HCT116 (cell line): ENCODE measurements at regions not wholly inside any gene's neighbourhood (a gene's known extent, or its start where the extent isn't known, plus 50 kb on each side); places are given as distances from the start of the nearest gene placed in this dataset.

Source experiments
- ATAC-seq: fragments of 200-7000 bp; cut with Tn5 transposase; 2 replicates; pipeline ENCODE4 v1.9.1; 2020; ENCODE audit warnings: mild to moderate bottlenecking, moderate library complexity
- BruUV-seq: library from RNA; stranded (reverse); fragments of 400-500 nt; replicated peaks from 2 replicates; lab custom pipeline; 2021; lab: Mats Ljungman, UMichigan
- CTCF ChIA-PET: fragments of 300-600 bp; sonication (Branson Sonifier 250); formaldehyde crosslinking; loops from one replicate; lab custom pipeline; 2021; ENCODE audit warnings: antibody characterized with exemption; lab: Charles Lee
- POLR2A ChIA-PET: fragments of 300-600, 350-600 bp; sonication (Branson Sonifier 250); formaldehyde crosslinking; loops from one replicate; lab custom pipeline; 2021; ENCODE audit warnings: antibody characterized with exemption; lab: Charles Lee
- RAD21 ChIA-PET, 2 experiments: fragments of 300-600 bp; sonication (Branson Sonifier 250); formaldehyde crosslinking; loops; one replicate each; lab custom pipeline; 2023; ENCODE audit warnings: low total read pairs in 2 of 2; ENCODE audit not compliant: uncharacterized antibody in 2 of 2, unreplicated experiment in 2 of 2, low non-redundant PET in 1 of 2; lab: Charles Lee
- DNase-seq: peaks from one replicate; pipeline ENCODE4 v3.0.0-alpha.2; 2010; ENCODE audit warnings: low read depth, low spot score
- H2AFZ ChIP-seq: fragments of 200-600 bp; shearing (Covaris generic), sonication (generic); 2 replicates; pipeline ENCODE4 v1.6.1; 2017; ENCODE audit warnings: low read depth, mixed run types, mixed read lengths, antibody characterized with exemption, low read length; ENCODE audit not compliant: poor library complexity, severe bottlenecking
- H3K27ac ChIP-seq: 2 replicates; pipeline ENCODE4 v1.5.1; 2012; ENCODE audit warnings: low read depth, low read length
- H3K27me3 ChIP-seq: fragments of 200-600 bp; sonication (generic); 2 replicates; pipeline ENCODE4 v1.6.1; 2016; ENCODE audit warnings: mixed run types, low read length, mixed read lengths; ENCODE audit not compliant: insufficient read depth
- H3K36me3 ChIP-seq, 2 experiments: fragments of 200-500 bp in 1 of 2; fragments of 200-600 bp in 1 of 2; sonication (Bioruptor generic) in 1 of 2; sonication (generic) in 1 of 2; 2 replicates each; pipeline versions ENCODE4 v1.5.1 to v1.6.1; 2014 to 2016; ENCODE audit warnings: low read length in 2 of 2, inconsistent platforms in 1 of 2, mixed read lengths in 1 of 2, mixed run types in 1 of 2; ENCODE audit not compliant: insufficient read depth in 2 of 2, control insufficient read depth in 1 of 2
- H3K4me1 ChIP-seq, 2 experiments: fragments of 200-600 bp in 1 of 2; sonication (generic) in 1 of 2; 2 replicates each; pipeline versions ENCODE4 v1.5.1 to v1.6.1; 2012 to 2017; ENCODE audit warnings: low read length in 2 of 2, inconsistent platforms in 1 of 2, mild to moderate bottlenecking in 1 of 2, mixed read lengths in 1 of 2, mixed run types in 1 of 2, moderate library complexity in 1 of 2; ENCODE audit not compliant: insufficient read depth in 2 of 2, control insufficient read depth in 1 of 2
- H3K4me2 ChIP-seq: fragments of 200-600 bp; sonication (generic); 2 replicates; pipeline ENCODE4 v1.6.1; 2017; ENCODE audit warnings: mixed run types, low read length, mixed read lengths
- H3K4me3 ChIP-seq, 2 experiments: fragments of 200-600 bp in 1 of 2; sonication (generic) in 1 of 2; replicated peaks in 1 of 2; 2 replicates each; pipeline ENCODE4 v1.5.1; 2011 to 2016; ENCODE audit warnings: low read length in 2 of 2, control low read depth in 1 of 2, low read depth in 1 of 2, mild to moderate bottlenecking in 1 of 2, mixed read lengths in 1 of 2, mixed run types in 1 of 2
- H3K79me2 ChIP-seq: fragments of 200-600 bp; sonication (generic); 2 replicates; pipeline ENCODE4 v1.6.1; 2017; ENCODE audit warnings: mild to moderate bottlenecking, mixed run types, low read length, moderate library complexity, mixed read lengths; ENCODE audit not compliant: insufficient read depth
- H3K9ac ChIP-seq: fragments of 200-600 bp; sonication (generic); 2 replicates; pipeline ENCODE4 v1.6.1; 2016; ENCODE audit warnings: low read length, mixed read lengths
- H3K9me2 ChIP-seq: fragments of 200-600 bp; sonication (generic), shearing (Covaris generic); 2 replicates; pipeline ENCODE4 v1.6.1; 2017; ENCODE audit warnings: mixed run types, mild to moderate bottlenecking, moderate library complexity; ENCODE audit not compliant: insufficient read depth
- H3K9me3 ChIP-seq, 2 experiments: fragments of 200-500 bp in 1 of 2; fragments of 200-600 bp in 1 of 2; sonication (Bioruptor generic) in 1 of 2; sonication (generic) in 1 of 2; 2 replicates each; pipeline ENCODE4 v1.6.1; 2014 to 2017; ENCODE audit warnings: low read length in 2 of 2, mixed read lengths in 2 of 2, inconsistent platforms in 1 of 2, low read depth in 1 of 2, mild to moderate bottlenecking in 1 of 2, mixed run types in 1 of 2, moderate library complexity in 1 of 2; ENCODE audit not compliant: control insufficient read depth in 1 of 2, insufficient read depth in 1 of 2
- H4K20me1 ChIP-seq: fragments of 200-600 bp; sonication (generic), shearing (Covaris generic); 2 replicates; pipeline ENCODE4 v1.6.1; 2017; ENCODE audit warnings: mixed run types, mild to moderate bottlenecking, moderate library complexity; ENCODE audit not compliant: insufficient read depth
- EGR1 ChIP-seq: IDR thresholded peaks from 2 replicates; pipeline ENCODE4 v1.6.1; 2012; ENCODE audit warnings: low read depth
- EZH2 ChIP-seq: fragments of 200-600 bp; sonication (generic); IDR thresholded peaks from 2 replicates; pipeline ENCODE4 v1.6.1; 2017; ENCODE audit warnings: antibody characterized with exemption, mixed run types
- EZH2phosphoT487 ChIP-seq: fragments of 200-600 bp; IDR thresholded peaks from 2 replicates; pipeline ENCODE4 v1.6.1; 2018; ENCODE audit warnings: antibody characterized with exemption, borderline replicate concordance
- SP1 ChIP-seq: IDR thresholded peaks from 2 replicates; pipeline ENCODE4 v1.6.1; 2012; ENCODE audit warnings: low read depth
- ZNF274 ChIP-seq: fragments of 200-500 bp; sonication (Bioruptor generic); IDR thresholded peaks from 2 replicates; pipeline ENCODE4 v1.6.1; 2014; ENCODE audit warnings: mild to moderate bottlenecking, low read depth, low read length, inconsistent platforms
- intact Hi-C: fragments of 100-400 bp; cut with micrococcal nuclease; formaldehyde crosslinking; loops from 2 replicates; pipeline ENCODE4 v1.10.0; 2022
- TF ChIP-seq, protein P1 (sequence below), 3 experiments: fragments of 200-600 bp in 1 of 3; sonication (generic) in 1 of 3; IDR thresholded peaks in 2 of 3; conservative IDR thresholded peaks in 1 of 3; 2 replicates each; pipeline ENCODE4 v1.5.1; 2012 to 2017; ENCODE audit warnings: low read depth in 2 of 3, low read length in 2 of 3, antibody characterized with exemption in 1 of 3, borderline replicate concordance in 1 of 3, control low read depth in 1 of 3, mild to moderate bottlenecking in 1 of 3, mixed read lengths in 1 of 3, mixed run types in 1 of 3, moderate library complexity in 1 of 3; ENCODE audit not compliant: insufficient read depth in 1 of 3
- TF ChIP-seq, protein P2 (sequence below): IDR thresholded peaks from 2 replicates; pipeline ENCODE4 v1.6.1; 2012
- TF ChIP-seq, protein P3 (sequence below): IDR thresholded peaks from 2 replicates; pipeline ENCODE4 v1.6.1; 2012; ENCODE audit warnings: low read depth
- TF ChIP-seq, protein P4 (sequence below): IDR thresholded peaks from 2 replicates; pipeline ENCODE4 v1.6.1; 2012

DNA sequence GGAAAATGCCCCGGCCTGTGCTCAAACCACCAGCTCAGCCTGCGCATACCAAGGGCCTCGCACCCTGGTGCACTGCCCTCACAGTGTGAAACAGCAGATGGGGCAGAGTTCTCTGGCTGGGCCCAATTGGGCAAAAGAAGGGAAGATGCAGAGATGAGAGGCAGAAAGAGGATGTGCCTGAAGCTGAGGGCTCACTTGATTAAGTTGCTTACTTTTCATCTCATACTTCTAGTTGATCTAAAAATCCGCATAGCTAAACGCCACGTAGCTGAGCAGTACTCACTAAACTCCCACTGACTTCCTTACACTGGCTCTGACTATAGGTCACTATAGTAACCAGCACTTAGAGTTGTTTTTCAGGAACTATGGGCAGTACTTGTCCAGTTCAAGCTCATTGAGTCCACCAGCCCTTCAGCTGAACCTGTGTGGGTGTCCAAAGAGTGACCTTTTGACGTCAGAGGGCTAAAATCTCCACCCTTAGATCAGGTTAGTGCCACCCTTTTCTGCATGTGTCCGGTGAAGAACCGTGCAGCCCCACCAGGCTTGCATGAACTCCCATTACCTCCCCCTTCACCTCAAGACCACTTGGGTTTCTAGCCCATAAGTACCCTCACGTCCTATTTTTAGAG lies 215.2 kb downstream of the AUH start:
- Histone ChIP-seq H3K9ac (no peak overlapping the region), H4K20me1 (no peaks in the 10 kb centered on the region), H3K9me3 (no peaks in the 10 kb centered on the region), H3K4me2 (no peak overlapping the region), H3K79me2 (no peaks in the 10 kb centered on the region), H3K4me1 (peaks cover 0 to 11% of the 10 kb centered on the region in 2 experiments; a peak in 2 of 4 replicates), H3K4me3 (no peak overlapping the region), H2AFZ (no peak overlapping the region), H3K9me2 (no peaks in the 10 kb centered on the region), H3K27me3 (no peaks in the 10 kb centered on the region), H3K36me3 (no peaks in the 10 kb centered on the region), H3K27ac (no peak overlapping the region)
- no peak for DNase-seq
- BruUV-seq: no TSS peak
- TF ChIP-seq, protein P1, sequence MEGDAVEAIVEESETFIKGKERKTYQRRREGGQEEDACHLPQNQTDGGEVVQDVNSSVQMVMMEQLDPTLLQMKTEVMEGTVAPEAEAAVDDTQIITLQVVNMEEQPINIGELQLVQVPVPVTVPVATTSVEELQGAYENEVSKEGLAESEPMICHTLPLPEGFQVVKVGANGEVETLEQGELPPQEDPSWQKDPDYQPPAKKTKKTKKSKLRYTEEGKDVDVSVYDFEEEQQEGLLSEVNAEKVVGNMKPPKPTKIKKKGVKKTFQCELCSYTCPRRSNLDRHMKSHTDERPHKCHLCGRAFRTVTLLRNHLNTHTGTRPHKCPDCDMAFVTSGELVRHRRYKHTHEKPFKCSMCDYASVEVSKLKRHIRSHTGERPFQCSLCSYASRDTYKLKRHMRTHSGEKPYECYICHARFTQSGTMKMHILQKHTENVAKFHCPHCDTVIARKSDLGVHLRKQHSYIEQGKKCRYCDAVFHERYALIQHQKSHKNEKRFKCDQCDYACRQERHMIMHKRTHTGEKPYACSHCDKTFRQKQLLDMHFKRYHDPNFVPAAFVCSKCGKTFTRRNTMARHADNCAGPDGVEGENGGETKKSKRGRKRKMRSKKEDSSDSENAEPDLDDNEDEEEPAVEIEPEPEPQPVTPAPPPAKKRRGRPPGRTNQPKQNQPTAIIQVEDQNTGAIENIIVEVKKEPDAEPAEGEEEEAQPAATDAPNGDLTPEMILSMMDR (IDR thresholded peaks at IDR 0.05 in 2 of 3, conservative IDR thresholded peaks at IDR 0.05 in 1 of 3; ENCODE audit: borderline replicate concordance in 1 of 3, insufficient read depth in 1 of 3, low read depth in 2 of 3, low read length in 2 of 3): no peak
- TF ChIP-seq, protein P2, sequence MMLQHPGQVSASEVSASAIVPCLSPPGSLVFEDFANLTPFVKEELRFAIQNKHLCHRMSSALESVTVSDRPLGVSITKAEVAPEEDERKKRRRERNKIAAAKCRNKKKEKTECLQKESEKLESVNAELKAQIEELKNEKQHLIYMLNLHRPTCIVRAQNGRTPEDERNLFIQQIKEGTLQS: no peak
- no peak for TF ChIP-seq EZH2
- TF ChIP-seq SP1: no peak
- TF ChIP-seq, protein P3, sequence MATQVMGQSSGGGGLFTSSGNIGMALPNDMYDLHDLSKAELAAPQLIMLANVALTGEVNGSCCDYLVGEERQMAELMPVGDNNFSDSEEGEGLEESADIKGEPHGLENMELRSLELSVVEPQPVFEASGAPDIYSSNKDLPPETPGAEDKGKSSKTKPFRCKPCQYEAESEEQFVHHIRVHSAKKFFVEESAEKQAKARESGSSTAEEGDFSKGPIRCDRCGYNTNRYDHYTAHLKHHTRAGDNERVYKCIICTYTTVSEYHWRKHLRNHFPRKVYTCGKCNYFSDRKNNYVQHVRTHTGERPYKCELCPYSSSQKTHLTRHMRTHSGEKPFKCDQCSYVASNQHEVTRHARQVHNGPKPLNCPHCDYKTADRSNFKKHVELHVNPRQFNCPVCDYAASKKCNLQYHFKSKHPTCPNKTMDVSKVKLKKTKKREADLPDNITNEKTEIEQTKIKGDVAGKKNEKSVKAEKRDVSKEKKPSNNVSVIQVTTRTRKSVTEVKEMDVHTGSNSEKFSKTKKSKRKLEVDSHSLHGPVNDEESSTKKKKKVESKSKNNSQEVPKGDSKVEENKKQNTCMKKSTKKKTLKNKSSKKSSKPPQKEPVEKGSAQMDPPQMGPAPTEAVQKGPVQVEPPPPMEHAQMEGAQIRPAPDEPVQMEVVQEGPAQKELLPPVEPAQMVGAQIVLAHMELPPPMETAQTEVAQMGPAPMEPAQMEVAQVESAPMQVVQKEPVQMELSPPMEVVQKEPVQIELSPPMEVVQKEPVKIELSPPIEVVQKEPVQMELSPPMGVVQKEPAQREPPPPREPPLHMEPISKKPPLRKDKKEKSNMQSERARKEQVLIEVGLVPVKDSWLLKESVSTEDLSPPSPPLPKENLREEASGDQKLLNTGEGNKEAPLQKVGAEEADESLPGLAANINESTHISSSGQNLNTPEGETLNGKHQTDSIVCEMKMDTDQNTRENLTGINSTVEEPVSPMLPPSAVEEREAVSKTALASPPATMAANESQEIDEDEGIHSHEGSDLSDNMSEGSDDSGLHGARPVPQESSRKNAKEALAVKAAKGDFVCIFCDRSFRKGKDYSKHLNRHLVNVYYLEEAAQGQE: no peak
- TF ChIP-seq EZH2phosphoT487: no peak
- no peak for TF ChIP-seq ZNF274
- TF ChIP-seq, protein P4, sequence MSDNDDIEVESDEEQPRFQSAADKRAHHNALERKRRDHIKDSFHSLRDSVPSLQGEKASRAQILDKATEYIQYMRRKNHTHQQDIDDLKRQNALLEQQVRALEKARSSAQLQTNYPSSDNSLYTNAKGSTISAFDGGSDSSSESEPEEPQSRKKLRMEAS: no peak
- TF ChIP-seq EGR1: no peak
- no peak for ATAC-seq
- CTCF ChIA-PET: no interaction called here
- RAD21 ChIA-PET: no interaction called here
- intact Hi-C loops: no loop called here
- POLR2A ChIA-PET: no interaction called here
